RPMI8226 (cell line): ENCODE measurements at regions not wholly inside any gene's neighbourhood (a gene's known extent, or its start where the extent isn't known, plus 50 kb on each side); places are given as distances from the start of the nearest gene placed in this dataset.
"Not testable (repeated sequence)": the region's sequence is repeated elsewhere in the genome, so short reads cannot be mapped to it uniquely, and the experiment has no call there.

Source experiments
- DNase-seq: peaks from one replicate; pipeline ENCODE4 v3.0.0-alpha.2; 2015

DNA sequence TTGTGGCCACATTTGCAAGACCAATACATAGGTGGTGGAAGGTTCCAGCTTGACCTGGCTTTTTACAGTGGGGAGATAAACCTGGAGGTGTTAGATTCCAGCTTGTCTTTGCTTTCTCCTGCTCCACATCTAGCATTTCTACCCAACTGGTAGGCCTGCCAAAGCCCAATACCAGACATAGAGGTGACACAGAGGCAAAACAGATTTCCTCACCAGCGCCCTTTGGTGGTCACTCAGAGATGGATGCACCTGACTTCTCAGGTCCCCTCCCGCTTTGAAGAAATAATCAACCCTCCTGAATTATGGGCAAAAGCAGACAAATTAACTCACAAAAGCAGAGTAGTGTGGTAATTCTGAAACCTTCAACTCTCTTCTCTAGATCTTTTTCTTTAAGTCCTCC is 1356.2 kb downstream of the FAM181B start:
- DNase-seq, result no peak

DNA sequence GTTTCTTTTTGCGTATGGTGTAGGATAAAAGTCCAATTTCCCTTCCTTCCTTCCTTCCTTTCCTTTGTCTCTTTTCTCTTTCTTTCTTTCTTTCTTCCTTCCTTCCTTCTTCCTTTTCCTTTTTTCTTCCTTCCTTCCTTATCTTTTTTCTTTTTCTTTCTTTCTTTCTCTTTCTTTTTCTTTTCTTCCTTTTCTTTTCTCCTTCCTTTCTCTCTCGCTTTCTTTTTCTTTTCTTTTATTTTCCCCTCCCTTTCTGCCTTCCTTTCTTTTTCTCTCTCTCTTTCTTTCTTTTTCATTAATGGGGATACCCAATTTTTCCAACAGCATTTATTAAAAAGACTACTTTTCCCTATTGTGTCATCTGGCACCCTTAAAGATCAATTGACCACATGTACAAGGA is 1359.7 kb downstream of the FAM181B start:
- no peak for DNase-seq

DNA sequence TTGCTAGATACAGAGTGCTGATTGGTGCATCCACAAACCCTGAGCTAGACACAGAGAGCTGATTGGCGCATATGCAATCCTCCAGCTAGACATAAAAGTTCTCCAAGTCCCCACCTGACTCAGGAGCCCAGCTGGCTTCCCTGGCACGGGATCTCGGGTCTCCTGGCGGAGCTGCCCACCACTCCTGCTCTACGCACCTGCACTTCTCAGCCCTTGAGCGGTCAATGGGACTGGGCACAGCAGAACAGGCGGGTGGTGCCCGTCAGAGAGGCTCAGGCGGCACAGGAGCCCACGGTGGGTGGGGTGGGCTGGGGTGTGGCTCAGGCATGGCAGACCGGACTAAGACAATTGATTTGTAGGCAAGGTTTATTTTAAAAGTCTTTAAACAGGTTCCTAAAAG is 1365.5 kb downstream of the FAM181B start:
- DNase-seq, result no peak

DNA sequence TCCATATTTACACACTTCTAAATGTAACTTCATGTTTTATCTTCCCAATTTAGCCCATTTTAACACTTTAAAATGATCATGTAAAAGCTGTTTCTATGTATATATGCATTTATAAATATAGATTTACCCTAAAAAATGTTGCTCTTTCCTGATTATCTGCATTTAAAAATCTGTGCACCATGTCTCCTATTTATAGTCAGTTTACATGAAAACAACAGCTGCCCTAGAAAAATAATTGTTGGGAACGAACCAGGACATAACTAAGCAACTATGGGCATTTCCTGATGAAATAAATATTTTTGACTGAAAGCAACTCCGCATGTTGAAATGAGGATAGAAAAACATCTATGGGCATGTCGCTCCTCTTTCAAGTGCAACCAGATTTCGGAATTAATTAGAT is 1368.2 kb downstream of the FAM181B start:
- no peak for DNase-seq

DNA sequence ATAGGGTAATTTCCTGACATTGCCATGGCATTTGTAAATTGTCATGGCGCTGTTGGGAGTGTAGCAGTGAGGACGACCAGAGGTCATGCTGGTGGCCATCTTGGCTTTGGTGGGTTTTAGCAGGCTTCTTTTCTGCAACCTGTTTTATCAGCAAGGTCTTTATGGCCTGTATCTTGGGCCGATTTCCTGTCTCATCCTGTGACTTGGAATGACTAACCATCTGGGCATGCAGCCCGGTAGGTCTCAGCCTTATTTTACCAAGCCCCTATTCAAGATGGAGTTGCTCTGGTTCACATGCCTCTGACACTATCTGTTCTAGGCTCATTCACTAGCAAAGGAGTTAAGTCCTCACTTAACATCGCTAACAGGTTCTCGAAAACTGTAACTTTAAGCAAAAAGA is 1374.2 kb downstream of the FAM181B start:
- no peak for DNase-seq

DNA sequence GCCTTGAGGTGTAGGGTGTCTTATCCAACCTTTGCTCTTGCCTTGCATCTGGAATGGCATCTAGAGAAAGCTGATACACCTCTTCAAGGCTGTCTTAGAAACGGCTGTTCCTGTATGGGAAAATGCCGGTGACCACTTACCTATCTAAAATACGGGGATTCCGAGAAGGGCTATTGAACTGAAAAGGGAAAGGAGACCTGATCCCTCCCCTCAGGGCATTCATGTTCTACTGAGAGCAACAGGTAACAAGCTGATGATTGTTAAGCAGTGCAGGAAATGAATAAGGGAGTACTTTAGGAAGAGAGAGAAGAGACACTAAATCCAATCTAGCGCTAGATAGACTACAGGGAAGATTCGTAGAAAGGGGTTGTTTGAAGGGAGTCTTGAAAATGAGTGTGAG is 1388.1 kb downstream of the FAM181B start:
- no peak for DNase-seq

DNA sequence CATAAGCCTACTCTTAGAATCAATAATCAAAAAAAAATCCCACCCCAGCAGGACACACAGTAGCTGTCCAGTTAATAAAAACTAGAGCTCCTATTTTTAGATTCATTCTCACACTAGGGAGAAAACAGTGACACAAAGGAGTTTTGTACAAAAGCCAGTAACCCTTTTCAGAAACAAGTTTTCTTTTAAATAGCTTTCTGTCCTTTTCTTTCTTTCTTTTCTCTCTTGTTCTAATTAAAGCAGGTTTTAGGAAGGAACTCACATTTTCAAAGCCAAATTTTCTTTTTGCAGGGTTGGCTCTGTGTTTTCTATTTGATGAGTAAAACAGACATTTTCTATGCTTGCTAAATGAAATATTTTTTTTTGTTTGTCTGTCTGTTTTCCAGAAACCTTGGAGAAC is 1390.7 kb downstream of the FAM181B start:
- DNase-seq, result no peak

DNA sequence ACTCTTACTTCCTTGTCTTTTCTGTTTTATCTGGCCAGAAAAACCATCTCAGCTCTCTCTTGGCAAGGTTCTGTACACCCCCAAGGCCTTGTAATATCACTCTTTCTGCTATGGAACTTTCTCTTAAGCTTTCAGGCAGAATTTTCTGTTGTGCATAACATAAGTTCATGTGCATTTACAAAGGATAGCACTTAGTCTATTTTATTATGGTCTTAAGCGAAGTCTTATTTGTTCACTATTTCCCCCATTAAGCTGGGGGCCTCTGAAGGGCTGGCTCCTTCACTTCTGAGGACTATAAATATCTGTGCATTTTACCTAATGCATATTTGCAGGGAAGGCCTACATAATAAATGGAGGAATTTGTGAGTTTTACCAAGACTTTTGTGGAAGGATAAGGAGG is 1393.4 kb downstream of the FAM181B start:
- no peak for DNase-seq

DNA sequence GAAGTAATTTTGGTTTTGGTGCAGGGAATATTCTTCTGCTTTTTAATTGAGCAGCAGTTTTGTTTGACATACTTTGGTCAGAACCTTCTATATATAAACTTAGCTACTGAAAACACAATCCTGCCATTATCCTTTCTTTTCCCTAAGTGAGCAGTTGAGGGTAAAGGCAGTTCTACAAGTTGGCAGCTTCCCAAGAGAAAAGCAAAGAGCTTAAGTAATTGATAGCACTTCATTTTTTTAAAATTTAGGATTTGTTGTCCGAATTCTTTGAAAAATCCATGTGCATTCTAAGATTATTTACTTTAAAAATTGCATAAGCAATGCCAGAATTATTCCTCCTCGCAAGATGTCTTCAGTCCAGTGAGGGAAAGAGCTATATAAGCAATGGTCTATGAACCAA is 1394.1 kb downstream of the FAM181B start:
- no peak for DNase-seq

DNA sequence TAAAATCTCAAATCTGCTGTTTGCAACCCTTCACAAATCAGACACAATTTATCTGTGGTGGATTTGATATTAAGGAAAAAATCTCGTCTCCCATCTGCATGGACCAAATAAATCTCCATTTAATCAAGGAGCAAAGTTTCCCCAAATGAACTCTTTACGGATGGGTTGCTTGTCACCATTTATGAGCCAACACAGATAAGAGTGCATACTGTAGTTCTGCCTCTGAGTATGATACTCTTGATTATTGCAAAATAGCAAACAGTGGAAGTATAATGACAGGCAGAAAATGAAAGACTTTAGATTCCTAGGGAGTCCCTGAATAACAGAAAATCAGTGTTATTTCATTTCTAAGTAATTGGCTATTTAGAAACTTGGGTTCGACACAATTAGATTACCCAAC is 1395.9 kb downstream of the FAM181B start:
- no peak for DNase-seq

DNA sequence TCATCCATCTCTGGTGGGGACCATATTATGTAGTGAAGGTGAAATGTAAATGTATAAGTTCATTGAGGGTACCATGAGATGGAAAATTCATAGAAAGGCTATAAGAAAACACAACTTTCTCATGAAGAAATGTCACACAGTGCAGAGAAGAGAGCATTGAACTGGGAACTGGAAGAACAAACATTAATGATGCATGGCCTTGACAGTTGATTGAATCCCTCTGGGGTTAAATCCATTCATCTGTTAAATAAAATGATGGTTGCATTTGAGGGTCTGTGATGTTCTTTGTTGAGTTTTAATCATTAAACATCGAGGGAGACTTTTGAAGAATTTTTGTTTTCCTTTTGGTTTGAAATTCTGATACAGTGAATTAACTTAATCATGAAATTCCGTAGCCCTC is 1401.4 kb downstream of the FAM181B start:
- DNase-seq, result no peak

DNA sequence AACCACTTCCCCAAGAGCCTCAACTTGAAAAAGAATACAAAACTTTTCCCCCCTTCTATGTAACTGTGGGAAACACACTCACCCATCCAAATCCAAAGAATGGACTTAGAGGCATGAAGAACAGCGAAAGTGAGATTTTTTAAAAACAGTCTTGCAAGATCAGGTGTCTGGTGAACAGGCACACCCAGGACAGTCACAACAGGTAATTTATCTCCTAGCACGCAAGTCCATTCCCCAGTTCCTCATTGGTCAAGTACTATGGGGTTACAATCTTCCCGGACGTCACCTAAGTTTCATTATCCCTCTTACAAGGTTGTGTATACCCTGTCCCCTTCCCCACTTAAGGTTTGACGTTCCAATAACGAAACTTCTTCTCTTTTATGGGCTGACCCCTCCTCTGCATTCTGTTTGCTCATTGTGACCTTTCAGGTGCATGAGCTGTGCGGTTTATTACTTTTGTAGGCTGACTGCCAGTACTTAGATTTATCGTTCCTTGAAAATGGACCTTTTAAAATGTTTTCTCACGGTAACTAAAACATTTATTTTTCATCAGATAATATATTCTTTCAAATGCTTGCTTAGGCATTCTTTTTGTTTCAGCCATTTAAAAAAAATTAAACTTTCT is 1401.9 kb downstream of the FAM181B start:
- no peak for DNase-seq

DNA sequence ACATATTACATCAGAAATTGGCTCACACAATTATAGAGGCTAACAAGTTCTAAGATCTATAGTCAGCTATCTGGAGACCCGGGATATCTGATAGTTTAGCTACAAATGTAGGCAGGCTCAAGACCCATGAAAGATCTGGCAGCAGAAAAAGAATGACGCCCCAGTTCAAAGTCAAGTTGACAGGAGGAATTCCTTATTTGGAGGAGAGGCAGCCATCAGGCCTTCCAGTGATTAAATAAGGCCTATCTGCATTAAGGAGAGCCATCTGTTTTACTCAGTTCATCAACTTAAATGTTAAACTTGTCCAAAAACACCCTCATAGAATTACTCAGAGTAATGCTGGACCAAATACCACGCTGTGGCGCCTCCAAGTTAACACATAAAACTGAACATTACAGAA is 1402.6 kb downstream of the FAM181B start:
- no peak for DNase-seq

DNA sequence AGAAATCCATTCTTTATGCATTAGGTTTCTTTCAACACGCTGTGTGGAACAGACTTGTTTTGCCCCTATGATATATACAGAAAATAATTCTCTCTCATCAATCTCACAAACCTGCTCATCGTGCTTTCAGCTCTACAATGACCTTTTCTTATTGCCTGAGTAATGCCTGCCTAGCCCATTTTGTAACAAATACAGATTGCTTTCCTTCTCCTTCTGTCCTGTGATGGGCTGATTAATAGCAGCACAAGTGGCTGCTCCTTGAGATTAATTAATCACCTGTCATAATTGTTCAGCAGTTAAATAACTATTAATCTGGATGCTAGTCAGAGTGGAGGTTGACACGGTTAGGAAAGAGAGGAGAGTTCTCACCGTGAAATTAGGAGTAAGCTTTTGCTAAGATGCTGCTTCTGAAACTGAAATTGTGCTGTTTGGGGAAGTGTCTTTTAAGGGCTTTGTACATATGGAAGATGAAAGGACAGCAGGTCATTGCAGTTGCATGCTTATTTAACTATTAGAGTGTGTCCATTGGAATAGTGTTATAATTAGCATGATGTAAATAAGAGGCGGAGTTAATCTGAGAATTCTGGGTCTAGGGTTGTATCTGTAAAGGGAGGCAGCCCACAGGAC is 1430.5 kb downstream of the FAM181B start:
- DNase-seq, result no peak

DNA sequence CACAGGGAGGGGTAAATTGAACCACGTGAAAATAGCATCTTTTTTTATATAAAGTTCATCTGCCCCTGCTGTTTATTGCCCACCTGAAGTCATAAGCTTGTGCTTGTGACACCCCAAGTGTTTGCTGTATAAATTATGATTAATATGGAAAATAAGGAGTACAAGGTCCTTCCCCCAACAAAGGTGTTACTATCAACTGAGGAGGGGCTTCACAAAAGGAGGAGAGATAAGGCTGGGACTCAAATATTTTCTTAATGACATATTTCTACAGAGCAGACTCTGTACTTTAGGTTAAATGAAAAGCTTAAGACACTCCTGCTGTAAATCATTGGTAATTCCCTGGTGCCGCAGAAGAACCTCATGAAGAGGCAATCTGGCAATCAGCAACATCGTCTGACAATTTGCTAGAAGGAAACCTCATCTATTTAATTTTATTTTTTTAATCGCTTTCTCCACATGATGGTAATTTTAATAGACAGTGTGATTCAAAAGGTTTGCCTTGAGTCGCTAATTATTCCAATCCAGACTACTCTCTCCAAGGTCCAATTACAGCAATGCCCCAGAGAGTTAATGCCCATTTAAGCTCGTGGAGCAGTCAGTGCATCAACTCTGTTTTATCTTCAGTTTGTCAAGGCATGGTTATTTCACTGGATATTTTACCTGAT is 1432.4 kb downstream of the FAM181B start:
- no peak for DNase-seq

DNA sequence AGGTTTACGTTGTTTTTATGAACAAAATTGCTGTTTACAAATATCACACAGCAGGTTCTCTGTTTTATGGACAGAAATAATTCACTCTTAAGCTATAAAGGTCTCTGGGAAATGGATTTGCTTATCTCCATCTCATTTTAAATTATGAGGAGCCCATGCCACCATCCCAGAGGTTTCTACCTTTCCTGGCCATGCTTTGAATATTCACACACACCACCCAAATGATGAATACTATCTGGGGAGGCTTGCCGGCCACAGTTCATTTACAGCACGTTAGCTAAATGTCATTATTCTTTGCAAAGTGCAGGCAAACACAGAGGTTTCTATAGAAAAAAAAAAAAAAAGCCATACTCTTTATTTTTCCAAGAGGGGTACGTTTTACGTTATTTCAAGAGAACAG is 1446.7 kb downstream of the FAM181B start:
- no peak for DNase-seq

DNA sequence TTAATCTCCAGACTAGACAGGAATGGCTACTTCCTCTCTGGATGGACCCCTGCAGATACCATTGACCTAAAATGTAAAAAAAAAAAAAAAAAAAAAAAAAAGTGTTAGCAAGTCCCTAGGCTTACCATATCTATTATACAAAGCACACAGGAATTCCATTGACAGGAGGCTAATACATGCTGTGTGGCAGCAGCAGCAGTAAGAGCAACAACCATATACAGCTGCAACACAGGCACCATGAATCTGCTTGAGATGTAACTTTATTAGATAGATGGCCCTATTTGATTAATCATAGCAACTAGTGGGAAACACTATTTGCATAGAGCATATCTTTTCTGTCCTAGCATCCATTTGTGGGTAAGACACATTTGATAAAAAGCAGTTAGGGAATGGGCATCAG is 1447.1 kb downstream of the FAM181B start:
- no peak for DNase-seq

DNA sequence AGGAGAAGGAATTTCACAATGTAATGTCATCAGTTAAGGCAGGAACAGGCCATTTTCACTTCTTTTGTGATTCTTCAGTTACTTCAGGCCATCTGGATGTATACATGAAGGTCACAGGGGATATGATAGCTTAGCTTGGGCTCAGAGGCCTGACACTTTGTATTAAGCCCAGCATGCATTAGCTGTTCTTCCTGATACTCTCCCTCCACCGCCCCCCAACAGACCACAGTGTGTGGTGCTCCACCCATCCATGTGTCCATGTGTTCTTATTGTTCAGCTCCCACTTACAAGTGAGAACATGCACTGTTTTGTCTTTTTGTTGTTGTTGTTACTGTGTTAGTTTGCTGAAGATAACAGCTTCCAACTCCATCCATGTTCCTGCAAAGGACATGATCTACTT is 1453.4 kb downstream of the FAM181B start:
- not testable (repeated sequence) for DNase-seq

DNA sequence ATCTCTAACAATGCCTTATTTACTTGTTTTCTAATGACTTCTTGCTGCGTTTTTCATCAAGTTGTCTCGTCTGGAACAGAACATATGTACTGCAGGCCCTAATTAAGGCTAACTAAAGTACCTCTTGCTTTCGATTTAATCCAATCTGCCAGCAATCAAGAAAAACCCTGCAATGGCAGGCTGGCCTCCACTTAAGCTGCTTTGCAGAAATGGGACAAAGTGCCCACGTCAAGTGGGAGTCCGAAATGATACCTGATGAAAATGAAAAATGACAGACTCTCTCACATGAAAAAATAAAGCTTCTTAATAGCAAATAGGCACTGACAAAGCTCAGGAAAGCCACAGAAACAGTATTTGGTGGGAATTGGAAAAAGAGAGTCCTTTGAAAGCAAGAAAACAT is 1454.7 kb downstream of the FAM181B start:
- no peak for DNase-seq

DNA sequence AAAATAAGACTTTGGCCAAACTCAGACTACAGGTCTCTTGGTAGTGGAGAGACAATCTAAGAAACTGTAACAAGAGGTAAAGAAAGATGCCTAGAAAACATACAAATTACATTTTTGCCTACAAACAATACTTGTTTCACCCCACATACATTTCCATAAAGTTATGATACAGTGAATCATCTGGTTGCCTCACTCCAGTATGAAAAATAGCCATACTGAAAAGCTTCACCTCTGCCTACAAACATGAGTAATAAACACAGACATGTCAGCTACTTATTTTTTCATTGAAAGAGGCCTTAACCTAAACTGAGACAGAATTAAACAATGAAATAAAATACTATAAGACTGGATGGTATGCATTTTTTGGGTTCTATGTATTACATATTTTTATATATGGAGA is 1463.0 kb downstream of the FAM181B start:
- no peak for DNase-seq

DNA sequence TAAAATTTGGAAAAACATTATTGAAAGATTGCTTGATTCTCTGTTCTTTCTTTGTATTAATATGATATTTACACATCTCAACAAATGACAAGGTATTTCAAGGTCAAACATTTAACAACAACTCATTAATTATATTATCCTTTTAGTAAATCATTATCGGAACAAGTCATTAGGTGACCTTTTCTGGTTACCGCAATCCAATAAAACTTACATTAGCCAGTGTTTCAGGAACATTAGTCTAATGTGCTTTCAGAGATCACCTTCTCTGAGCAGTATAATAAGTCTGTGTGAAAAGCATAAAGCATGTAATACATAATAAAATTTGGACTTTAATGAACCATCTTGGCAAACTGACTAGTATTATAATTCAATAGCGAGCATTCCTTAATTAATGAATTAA is 1466.4 kb downstream of the FAM181B start:
- DNase-seq, result no peak

DNA sequence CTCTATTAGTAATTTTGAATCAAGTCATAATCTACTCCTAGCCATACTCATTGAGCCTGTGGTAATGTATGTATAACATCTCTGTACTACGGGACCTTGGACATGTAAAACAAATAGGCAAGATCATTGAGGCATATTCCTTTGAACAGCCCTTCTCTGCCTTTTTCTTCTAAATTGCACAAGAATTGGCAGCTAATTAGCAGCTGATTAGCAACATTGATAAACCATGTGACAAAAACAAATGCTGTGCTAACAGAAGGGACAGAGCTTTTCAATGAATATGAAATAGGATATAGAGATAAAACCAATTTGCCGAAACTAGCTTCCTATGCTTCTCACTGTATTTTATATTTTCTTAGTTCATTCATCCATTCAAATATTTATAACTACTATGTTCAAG is 1474.2 kb downstream of the FAM181B start:
- DNase-seq, result no peak

DNA sequence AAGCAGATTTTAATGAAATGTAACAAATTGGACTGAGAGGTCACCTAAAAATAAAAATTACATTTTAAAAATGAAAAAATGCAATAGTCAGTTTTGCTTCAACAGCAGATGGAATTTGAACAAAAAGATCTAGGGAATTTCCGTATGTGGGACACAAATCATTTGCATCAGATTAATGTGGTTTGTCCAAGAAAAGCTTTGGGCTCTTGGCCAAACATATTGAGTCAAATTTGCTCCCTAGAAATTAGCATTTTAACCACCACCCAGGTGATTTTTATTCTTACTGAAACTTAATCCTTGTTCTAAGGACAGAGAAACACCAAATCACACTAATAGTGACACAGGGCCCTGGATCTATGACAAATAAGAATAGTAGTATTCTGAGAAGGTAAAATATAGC is 1477.8 kb downstream of the FAM181B start:
- no peak for DNase-seq

DNA sequence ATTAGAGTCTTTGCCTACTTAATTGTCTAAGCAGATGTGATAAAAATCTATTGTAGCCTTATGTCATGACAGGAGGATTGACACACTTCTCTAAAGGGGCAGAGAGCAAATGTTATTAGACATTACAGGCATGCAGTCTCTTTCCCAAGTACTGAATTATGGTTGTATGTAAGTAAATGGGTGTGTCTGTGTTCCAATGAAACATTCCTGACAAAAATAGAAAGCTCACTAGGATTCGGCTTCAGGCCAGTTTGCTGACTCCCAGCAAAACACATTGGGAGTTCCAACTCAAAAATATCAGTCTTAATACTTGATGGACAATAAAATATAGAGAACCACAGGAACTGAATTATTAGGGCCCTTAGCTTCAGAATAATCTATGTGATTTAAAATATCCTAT is 1480.4 kb downstream of the FAM181B start:
- no peak for DNase-seq

DNA sequence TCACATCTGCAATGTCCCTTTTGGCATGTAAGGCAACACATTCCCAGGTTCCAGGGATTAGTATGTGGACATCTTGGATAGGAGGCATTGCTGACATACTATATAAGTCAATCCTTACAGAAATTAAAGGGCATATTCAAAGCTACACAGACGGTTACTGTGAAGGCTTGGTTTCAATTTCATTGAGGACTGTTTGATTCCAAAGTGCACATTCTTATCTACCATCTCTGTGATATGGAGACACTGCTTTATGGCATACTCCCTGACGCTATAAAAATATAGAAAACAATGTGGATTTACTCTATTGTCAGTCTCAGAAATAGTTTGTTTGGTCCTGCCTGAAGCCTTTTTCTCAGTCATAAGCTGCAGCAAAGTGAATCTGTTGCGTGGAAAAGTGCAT is 1486.7 kb downstream of the FAM181B start:
- no peak for DNase-seq
